Prostate gland (tissue), 2 donors: ENCODE measurements at regions not wholly inside any gene's neighbourhood (a gene's known extent, or its start where the extent isn't known, plus 50 kb on each side); places are given as distances from the start of the nearest gene placed in this dataset.
"Not testable (repeated sequence)": the region's sequence is repeated elsewhere in the genome, so short reads cannot be mapped to it uniquely, and the experiment has no call there.

ENCODE experiments used
- POLR2A ChIP-seq: fragments of 450-650 bp; IDR thresholded peaks from one replicate; pipeline ENCODE4 v1.6.1; 2016; ENCODE audit warnings: antibody characterized with exemption, mild to moderate bottlenecking
- POLR2AphosphoS5 ChIP-seq: sonication (generic); formaldehyde crosslinking; IDR thresholded peaks from one replicate; pipeline ENCODE4 v1.6.1; 2017; ENCODE audit warnings: antibody characterized with exemption
- TF ChIP-seq, protein P1 (sequence below), 4 experiments: fragments of 200-600 bp in 2 of 4; fragments of 450-650 bp in 2 of 4; sonication (generic) in 2 of 4; IDR thresholded peaks; 1 replicate in 3 of 4; 2 replicates in 1 of 4; pipeline ENCODE4 v1.5.1; 2016 to 2019; ENCODE audit warnings: antibody characterized with exemption in 4 of 4, mild to moderate bottlenecking in 2 of 4, moderate library complexity in 2 of 4

DNA sequence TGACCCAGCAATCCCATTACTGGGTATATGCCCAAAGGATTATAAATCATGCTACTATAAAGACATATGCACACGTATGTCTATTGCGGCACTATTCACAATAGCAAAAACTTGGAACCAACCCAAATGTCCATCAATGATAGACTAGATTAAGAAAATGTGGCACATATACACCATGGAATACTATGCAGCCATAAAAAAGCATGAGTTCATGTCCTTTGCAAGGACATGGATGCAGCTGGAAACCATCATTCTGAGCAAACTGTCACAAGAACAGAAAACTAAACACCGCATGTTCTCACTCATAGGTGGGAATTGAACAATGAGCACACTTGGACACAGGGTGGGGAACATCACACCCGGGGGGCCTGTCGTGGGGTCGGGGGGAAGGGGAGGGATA is 80.1 kb upstream of the TMEM170B start:
- not testable (repeated sequence) for TF ChIP-seq POLR2AphosphoS5, POLR2A
- TF ChIP-seq, protein P1, sequence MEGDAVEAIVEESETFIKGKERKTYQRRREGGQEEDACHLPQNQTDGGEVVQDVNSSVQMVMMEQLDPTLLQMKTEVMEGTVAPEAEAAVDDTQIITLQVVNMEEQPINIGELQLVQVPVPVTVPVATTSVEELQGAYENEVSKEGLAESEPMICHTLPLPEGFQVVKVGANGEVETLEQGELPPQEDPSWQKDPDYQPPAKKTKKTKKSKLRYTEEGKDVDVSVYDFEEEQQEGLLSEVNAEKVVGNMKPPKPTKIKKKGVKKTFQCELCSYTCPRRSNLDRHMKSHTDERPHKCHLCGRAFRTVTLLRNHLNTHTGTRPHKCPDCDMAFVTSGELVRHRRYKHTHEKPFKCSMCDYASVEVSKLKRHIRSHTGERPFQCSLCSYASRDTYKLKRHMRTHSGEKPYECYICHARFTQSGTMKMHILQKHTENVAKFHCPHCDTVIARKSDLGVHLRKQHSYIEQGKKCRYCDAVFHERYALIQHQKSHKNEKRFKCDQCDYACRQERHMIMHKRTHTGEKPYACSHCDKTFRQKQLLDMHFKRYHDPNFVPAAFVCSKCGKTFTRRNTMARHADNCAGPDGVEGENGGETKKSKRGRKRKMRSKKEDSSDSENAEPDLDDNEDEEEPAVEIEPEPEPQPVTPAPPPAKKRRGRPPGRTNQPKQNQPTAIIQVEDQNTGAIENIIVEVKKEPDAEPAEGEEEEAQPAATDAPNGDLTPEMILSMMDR (IDR thresholded peaks at IDR 0.05), result not testable (repeated sequence)
